ENCODE measurements at regions not wholly inside any gene's neighbourhood (a gene's known extent, or its start where the extent isn't known, plus 50 kb on each side); places are given as distances from the start of the nearest gene placed in this dataset.

GRCh38 chr14:29353513-29353912 is 574.1 kb downstream of the PRKD1 start:
- TF ChIP-seq POLR2AphosphoS5 (IDR thresholded peaks at IDR 0.05; ENCODE audit: low read depth) (no peak), REST (IDR thresholded peaks at IDR 0.05; ENCODE audit: insufficient replicate concordance, low read depth) (no peak), CTCF (IDR thresholded peaks at IDR 0.05; ENCODE audit: insufficient read depth, low read length) (no peak), GABPA (IDR thresholded peaks at IDR 0.05; ENCODE audit: low read depth) (no peak), SPI1 (IDR thresholded peaks at IDR 0.05; ENCODE audit: borderline replicate concordance, low read depth) (no peak)
- H3K4me3 ChIP-seq (replicated peaks; ENCODE audit: insufficient read depth, low read length): no peak overlapping the region
- no peak overlapping the region for H3K27ac ChIP-seq (replicated peaks)
- H3K27me3 ChIP-seq (ENCODE audit: insufficient read depth, poor library complexity, severe bottlenecking): no peaks in the 10 kb centered on the region
- no peak for DNase-seq (ENCODE audit: low read depth in 1 of 2, low spot score in 1 of 2)

- no peak for TF ChIP-seq SPI1 (IDR thresholded peaks at IDR 0.05; ENCODE audit: borderline replicate concordance, low read depth)
- no peak for TF ChIP-seq CTCF (IDR thresholded peaks at IDR 0.05; ENCODE audit: insufficient read depth, low read length)
- TF ChIP-seq GABPA (IDR thresholded peaks at IDR 0.05; ENCODE audit: low read depth): no peak
- no peak for TF ChIP-seq REST (IDR thresholded peaks at IDR 0.05; ENCODE audit: insufficient replicate concordance, low read depth)
- no peak overlapping the region for H3K4me3 ChIP-seq (replicated peaks; ENCODE audit: insufficient read depth, low read length)
- H3K27me3 ChIP-seq (ENCODE audit: insufficient read depth, poor library complexity, severe bottlenecking): no peaks in the 10 kb centered on the region
- DNase-seq (ENCODE audit: low read depth in 1 of 2, low spot score in 1 of 2): no peak
- no peak overlapping the region for H3K27ac ChIP-seq (replicated peaks)
These were observed 573.2 kb downstream of the PRKD1 start for GRCh38 chr14:29354486-29354885.

- no peak for DNase-seq (ENCODE audit: low read depth in 1 of 2, low spot score in 1 of 2)
- no peak for TF ChIP-seq POLR2AphosphoS5 (IDR thresholded peaks at IDR 0.05; ENCODE audit: low read depth)
- H3K27me3 ChIP-seq (ENCODE audit: insufficient read depth, poor library complexity, severe bottlenecking): no peaks in the 10 kb centered on the region
- H3K4me3 ChIP-seq (replicated peaks; ENCODE audit: insufficient read depth, low read length): no peak overlapping the region
- no peak overlapping the region for H3K27ac ChIP-seq (replicated peaks)
These were observed 572.3 kb downstream of the PRKD1 start for GRCh38 chr14:29355331-29355730.

GRCh38 chr14:29355846-29356245 is 571.8 kb downstream of the PRKD1 start:
- no peak for TF ChIP-seq GABPA (IDR thresholded peaks at IDR 0.05; ENCODE audit: low read depth)
- TF ChIP-seq REST (IDR thresholded peaks at IDR 0.05; ENCODE audit: insufficient replicate concordance, low read depth): no peak
- TF ChIP-seq POLR2AphosphoS5 (IDR thresholded peaks at IDR 0.05; ENCODE audit: low read depth): no peak
- TF ChIP-seq SPI1 (IDR thresholded peaks at IDR 0.05; ENCODE audit: borderline replicate concordance, low read depth): no peak
- no peak for TF ChIP-seq CTCF (IDR thresholded peaks at IDR 0.05; ENCODE audit: insufficient read depth, low read length)
- no peak overlapping the region for H3K4me3 ChIP-seq (replicated peaks; ENCODE audit: insufficient read depth, low read length)
- H3K27me3 ChIP-seq (ENCODE audit: insufficient read depth, poor library complexity, severe bottlenecking): no peaks in the 10 kb centered on the region
- no peak overlapping the region for H3K27ac ChIP-seq (replicated peaks)
- DNase-seq (ENCODE audit: low read depth in 1 of 2, low spot score in 1 of 2): no peak
